ENCODE measurements at regions not wholly inside any gene's neighbourhood (a gene's known extent, or its start where the extent isn't known, plus 50 kb on each side); places are given as distances from the start of the nearest gene placed in this dataset.

DNA sequence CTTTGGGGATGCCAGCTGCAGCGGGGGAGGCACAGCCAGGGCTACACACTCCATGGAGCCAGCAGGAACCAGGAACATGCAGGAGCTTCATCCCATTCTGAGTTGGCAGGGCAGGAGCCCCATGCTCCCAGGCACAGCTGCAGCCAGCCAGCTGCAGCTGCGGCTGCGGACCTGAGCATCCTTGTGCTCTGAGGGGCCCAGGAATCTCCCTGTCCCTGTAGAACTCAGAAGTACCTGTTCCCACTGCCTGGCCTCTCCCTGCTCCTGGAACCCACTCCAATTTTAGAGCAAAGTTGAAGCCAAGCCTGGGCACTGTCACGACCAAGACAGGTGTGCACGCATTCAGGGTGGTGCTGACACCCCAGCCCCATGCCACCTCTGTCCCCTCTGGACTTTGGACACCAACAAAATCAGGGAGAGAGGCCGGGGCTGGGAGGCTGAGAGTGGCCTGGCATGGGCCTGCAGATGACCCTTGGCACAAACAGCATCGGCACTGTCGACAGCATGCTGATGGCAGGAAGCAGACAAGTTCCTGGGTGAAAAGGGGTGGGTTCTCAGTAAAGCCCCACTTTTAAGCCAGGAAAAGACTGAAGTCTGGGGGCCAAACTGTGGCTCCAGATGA is 257.3 kb upstream of the LRFN5 start:
- H3K4me2 ChIP-seq, result no peak overlapping the region
- no peaks in the 10 kb centered on the region for H3K4me1 ChIP-seq (ENCODE audit: insufficient read depth)
- H3K4me1 Mint-ChIP-seq, result no peaks in the 10 kb centered on the region; the same call in 2 of the 3 replicates
- DNase-seq (ENCODE audit: low spot score), result no peak
- ATAC-seq, result no peak; the same call in 2 of the 3 replicates
- H3K27ac ChIP-seq (ENCODE audit: low read depth), result no peak overlapping the region
- H3K27me3 ChIP-seq (ENCODE audit: insufficient read depth), result no peaks in the 10 kb centered on the region
- no peak overlapping the region for H3K4me3 Mint-ChIP-seq
- H3K36me3 Mint-ChIP-seq (ENCODE audit: low read depth), result no peaks in the 10 kb centered on the region
- no peak overlapping the region for H3K4me3 ChIP-seq
- TF ChIP-seq EZH2phosphoT487 (IDR thresholded peaks at IDR 0.05; ENCODE audit: unreplicated experiment), result no peak
- no peak for TF ChIP-seq JUNB (IDR thresholded peaks at IDR 0.05; ENCODE audit: unreplicated experiment)
- TF ChIP-seq, protein P1, sequence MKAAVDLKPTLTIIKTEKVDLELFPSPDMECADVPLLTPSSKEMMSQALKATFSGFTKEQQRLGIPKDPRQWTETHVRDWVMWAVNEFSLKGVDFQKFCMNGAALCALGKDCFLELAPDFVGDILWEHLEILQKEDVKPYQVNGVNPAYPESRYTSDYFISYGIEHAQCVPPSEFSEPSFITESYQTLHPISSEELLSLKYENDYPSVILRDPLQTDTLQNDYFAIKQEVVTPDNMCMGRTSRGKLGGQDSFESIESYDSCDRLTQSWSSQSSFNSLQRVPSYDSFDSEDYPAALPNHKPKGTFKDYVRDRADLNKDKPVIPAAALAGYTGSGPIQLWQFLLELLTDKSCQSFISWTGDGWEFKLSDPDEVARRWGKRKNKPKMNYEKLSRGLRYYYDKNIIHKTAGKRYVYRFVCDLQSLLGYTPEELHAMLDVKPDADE (IDR thresholded peaks at IDR 0.05), result no peak
- TF ChIP-seq ZNF331 (CRISPR knock-in tag; IDR thresholded peaks at IDR 0.05; ENCODE audit: low read depth), result no peak
- TF ChIP-seq, protein P2, sequence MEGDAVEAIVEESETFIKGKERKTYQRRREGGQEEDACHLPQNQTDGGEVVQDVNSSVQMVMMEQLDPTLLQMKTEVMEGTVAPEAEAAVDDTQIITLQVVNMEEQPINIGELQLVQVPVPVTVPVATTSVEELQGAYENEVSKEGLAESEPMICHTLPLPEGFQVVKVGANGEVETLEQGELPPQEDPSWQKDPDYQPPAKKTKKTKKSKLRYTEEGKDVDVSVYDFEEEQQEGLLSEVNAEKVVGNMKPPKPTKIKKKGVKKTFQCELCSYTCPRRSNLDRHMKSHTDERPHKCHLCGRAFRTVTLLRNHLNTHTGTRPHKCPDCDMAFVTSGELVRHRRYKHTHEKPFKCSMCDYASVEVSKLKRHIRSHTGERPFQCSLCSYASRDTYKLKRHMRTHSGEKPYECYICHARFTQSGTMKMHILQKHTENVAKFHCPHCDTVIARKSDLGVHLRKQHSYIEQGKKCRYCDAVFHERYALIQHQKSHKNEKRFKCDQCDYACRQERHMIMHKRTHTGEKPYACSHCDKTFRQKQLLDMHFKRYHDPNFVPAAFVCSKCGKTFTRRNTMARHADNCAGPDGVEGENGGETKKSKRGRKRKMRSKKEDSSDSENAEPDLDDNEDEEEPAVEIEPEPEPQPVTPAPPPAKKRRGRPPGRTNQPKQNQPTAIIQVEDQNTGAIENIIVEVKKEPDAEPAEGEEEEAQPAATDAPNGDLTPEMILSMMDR (conservative IDR thresholded peaks at IDR 0.05; ENCODE audit: low read depth in 2 of 2), result no peak
- no peak for TF ChIP-seq STAT1 (IDR thresholded peaks at IDR 0.05; ENCODE audit: unreplicated experiment)
- no peak for TF ChIP-seq CREB1 (CRISPR knock-in tag; IDR thresholded peaks at IDR 0.05; ENCODE audit: low read depth)
- TF ChIP-seq ZNF114 (CRISPR knock-in tag; IDR thresholded peaks at IDR 0.05), result no peak
- TF ChIP-seq, protein P3, sequence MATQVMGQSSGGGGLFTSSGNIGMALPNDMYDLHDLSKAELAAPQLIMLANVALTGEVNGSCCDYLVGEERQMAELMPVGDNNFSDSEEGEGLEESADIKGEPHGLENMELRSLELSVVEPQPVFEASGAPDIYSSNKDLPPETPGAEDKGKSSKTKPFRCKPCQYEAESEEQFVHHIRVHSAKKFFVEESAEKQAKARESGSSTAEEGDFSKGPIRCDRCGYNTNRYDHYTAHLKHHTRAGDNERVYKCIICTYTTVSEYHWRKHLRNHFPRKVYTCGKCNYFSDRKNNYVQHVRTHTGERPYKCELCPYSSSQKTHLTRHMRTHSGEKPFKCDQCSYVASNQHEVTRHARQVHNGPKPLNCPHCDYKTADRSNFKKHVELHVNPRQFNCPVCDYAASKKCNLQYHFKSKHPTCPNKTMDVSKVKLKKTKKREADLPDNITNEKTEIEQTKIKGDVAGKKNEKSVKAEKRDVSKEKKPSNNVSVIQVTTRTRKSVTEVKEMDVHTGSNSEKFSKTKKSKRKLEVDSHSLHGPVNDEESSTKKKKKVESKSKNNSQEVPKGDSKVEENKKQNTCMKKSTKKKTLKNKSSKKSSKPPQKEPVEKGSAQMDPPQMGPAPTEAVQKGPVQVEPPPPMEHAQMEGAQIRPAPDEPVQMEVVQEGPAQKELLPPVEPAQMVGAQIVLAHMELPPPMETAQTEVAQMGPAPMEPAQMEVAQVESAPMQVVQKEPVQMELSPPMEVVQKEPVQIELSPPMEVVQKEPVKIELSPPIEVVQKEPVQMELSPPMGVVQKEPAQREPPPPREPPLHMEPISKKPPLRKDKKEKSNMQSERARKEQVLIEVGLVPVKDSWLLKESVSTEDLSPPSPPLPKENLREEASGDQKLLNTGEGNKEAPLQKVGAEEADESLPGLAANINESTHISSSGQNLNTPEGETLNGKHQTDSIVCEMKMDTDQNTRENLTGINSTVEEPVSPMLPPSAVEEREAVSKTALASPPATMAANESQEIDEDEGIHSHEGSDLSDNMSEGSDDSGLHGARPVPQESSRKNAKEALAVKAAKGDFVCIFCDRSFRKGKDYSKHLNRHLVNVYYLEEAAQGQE (IDR thresholded peaks at IDR 0.05; ENCODE audit: unreplicated experiment), result no peak
- no peak for TF ChIP-seq POLR2AphosphoS5 (IDR thresholded peaks at IDR 0.05; ENCODE audit: low read depth)
- TF ChIP-seq, protein P4, sequence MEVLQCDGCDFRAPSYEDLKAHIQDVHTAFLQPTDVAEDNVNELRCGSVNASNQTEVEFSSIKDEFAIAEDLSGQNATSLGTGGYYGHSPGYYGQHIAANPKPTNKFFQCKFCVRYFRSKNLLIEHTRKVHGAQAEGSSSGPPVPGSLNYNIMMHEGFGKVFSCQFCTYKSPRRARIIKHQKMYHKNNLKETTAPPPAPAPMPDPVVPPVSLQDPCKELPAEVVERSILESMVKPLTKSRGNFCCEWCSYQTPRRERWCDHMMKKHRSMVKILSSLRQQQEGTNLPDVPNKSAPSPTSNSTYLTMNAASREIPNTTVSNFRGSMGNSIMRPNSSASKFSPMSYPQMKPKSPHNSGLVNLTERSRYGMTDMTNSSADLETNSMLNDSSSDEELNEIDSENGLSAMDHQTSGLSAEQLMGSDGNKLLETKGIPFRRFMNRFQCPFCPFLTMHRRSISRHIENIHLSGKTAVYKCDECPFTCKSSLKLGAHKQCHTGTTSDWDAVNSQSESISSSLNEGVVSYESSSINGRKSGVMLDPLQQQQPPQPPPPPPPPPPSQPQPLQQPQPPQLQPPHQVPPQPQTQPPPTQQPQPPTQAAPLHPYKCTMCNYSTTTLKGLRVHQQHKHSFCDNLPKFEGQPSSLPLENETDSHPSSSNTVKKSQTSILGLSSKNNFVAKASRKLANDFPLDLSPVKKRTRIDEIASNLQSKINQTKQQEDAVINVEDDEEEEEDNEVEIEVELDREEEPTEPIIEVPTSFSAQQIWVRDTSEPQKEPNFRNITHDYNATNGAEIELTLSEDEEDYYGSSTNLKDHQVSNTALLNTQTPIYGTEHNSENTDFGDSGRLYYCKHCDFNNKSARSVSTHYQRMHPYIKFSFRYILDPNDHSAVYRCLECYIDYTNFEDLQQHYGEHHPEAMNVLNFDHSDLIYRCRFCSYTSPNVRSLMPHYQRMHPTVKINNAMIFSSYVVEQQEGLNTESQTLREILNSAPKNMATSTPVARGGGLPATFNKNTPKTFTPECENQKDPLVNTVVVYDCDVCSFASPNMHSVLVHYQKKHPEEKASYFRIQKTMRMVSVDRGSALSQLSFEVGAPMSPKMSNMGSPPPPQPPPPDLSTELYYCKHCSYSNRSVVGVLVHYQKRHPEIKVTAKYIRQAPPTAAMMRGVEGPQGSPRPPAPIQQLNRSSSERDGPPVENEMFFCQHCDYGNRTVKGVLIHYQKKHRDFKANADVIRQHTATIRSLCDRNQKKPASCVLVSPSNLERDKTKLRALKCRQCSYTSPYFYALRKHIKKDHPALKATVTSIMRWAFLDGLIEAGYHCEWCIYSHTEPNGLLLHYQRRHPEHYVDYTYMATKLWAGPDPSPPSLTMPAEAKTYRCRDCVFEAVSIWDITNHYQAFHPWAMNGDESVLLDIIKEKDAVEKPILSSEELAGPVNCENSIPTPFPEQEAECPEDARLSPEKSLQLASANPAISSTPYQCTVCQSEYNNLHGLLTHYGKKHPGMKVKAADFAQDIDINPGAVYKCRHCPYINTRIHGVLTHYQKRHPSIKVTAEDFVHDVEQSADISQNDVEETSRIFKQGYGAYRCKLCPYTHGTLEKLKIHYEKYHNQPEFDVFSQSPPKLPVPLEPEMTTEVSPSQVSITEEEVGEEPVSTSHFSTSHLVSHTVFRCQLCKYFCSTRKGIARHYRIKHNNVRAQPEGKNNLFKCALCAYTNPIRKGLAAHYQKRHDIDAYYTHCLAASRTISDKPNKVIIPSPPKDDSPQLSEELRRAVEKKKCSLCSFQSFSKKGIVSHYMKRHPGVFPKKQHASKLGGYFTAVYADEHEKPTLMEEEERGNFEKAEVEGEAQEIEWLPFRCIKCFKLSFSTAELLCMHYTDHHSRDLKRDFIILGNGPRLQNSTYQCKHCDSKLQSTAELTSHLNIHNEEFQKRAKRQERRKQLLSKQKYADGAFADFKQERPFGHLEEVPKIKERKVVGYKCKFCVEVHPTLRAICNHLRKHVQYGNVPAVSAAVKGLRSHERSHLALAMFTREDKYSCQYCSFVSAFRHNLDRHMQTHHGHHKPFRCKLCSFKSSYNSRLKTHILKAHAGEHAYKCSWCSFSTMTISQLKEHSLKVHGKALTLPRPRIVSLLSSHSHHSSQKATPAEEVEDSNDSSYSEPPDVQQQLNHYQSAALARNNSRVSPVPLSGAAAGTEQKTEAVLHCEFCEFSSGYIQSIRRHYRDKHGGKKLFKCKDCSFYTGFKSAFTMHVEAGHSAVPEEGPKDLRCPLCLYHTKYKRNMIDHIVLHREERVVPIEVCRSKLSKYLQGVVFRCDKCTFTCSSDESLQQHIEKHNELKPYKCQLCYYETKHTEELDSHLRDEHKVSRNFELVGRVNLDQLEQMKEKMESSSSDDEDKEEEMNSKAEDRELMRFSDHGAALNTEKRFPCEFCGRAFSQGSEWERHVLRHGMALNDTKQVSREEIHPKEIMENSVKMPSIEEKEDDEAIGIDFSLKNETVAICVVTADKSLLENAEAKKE (CRISPR knock-in tag; IDR thresholded peaks at IDR 0.05), result no peak
- no peak for TF ChIP-seq NANOG (IDR thresholded peaks at IDR 0.05; ENCODE audit: borderline replicate concordance)
- H3F3A ChIP-seq (replicated peaks; ENCODE audit: low read depth), result no peaks in the 10 kb centered on the region
- no peaks in the 10 kb centered on the region for H3K9me3 Mint-ChIP-seq
- H2AFZ ChIP-seq, result no peak overlapping the region
- H3K27ac Mint-ChIP-seq, result no peak overlapping the region
- H3K36me3 ChIP-seq (ENCODE audit: insufficient read depth), result no peaks in the 10 kb centered on the region
- H4K20me1 ChIP-seq (replicated peaks; ENCODE audit: insufficient read depth), result no peaks in the 10 kb centered on the region
- peaks cover 2% of the 10 kb centered on the region for H3K27me3 Mint-ChIP-seq (ENCODE audit: insufficient read depth, low read depth, poor library complexity)
- H3K79me2 ChIP-seq (replicated peaks; ENCODE audit: insufficient read depth), result no peaks in the 10 kb centered on the region
- no peaks in the 10 kb centered on the region for H3K9me2 ChIP-seq (ENCODE audit: insufficient read depth)

Measured in GM23338 (cell line).